ENCODE measurements at regions not wholly inside any gene's neighbourhood (a gene's known extent, or its start where the extent isn't known, plus 50 kb on each side); places are given as distances from the start of the nearest gene placed in this dataset.

- no peak for TF ChIP-seq CTCF (IDR thresholded peaks at IDR 0.05)
Measured at GRCh38 chr5:175281714-175282113, 162.3 kb downstream of the DRD1 start.

- no peak for TF ChIP-seq CTCF (IDR thresholded peaks at IDR 0.05)
Measured at GRCh38 chr5:175281257-175281656, 162.7 kb downstream of the DRD1 start.

- no peak for TF ChIP-seq CTCF (IDR thresholded peaks at IDR 0.05)
Measured at GRCh38 chr5:175279506-175279905, 164.5 kb downstream of the DRD1 start.

GRCh38 chr5:175275748-175276147 lies 168.2 kb downstream of the DRD1 start:
- TF ChIP-seq CTCF (IDR thresholded peaks at IDR 0.05) = no peak

- TF ChIP-seq CTCF (IDR thresholded peaks at IDR 0.05) = no peak
Measured at GRCh38 chr5:175275097-175275496, 168.9 kb downstream of the DRD1 start.

GRCh38 chr5:175274171-175274570 lies 169.8 kb downstream of the DRD1 start:
- TF ChIP-seq CTCF (IDR thresholded peaks at IDR 0.05) = no peak

GRCh38 chr5:175264406-175264805 lies 179.6 kb downstream of the DRD1 start:
- TF ChIP-seq CTCF (IDR thresholded peaks at IDR 0.05) = no peak

GRCh38 chr5:175263776-175264175 lies 180.2 kb downstream of the DRD1 start:
- no peak for TF ChIP-seq CTCF (IDR thresholded peaks at IDR 0.05)
